IMR-90 (cell line): ENCODE measurements at regions not wholly inside any gene's neighbourhood (a gene's known extent, or its start where the extent isn't known, plus 50 kb on each side); places are given as distances from the start of the nearest gene placed in this dataset.

Experiments
- ATAC-seq: fragments of 200-7000 bp; cut with Tn5 transposase; 2 replicates; pipeline ENCODE4 v1.9.1; 2020; ENCODE audit warnings: low read depth, mild to moderate bottlenecking, moderate library complexity
- BruUV-seq: library from RNA; stranded (reverse); fragments of 400-500 nt; replicated peaks from 2 replicates; lab custom pipeline; 2021; lab: Mats Ljungman, UMichigan
- CTCF ChIA-PET: fragments of 300-600 bp; formaldehyde crosslinking; extraction: SDS; loops from one replicate; lab custom pipeline; 2021; ENCODE audit warnings: antibody characterized with exemption; lab: Yijun Ruan, JAX
- POLR2A ChIA-PET: fragments of 300-600 bp; sonication (Branson Sonifier 250); formaldehyde crosslinking; loops from one replicate; lab custom pipeline; 2022; ENCODE audit warnings: antibody characterized with exemption; ENCODE audit not compliant: unreplicated experiment; lab: Charles Lee
- DNase-seq: peaks from one replicate; pipeline ENCODE4 v3.0.0; 2013
- H2AFZ ChIP-seq: replicated peaks from 2 replicates; pipeline ENCODE3; 2013; ENCODE audit warnings: low read length, mild to moderate bottlenecking; ENCODE audit not compliant: poor library complexity
- H2AK5ac ChIP-seq: 2 replicates; pipeline ENCODE4 v1.6.1; 2013; ENCODE audit warnings: low read depth, low read length, inconsistent platforms
- H2AK9ac ChIP-seq: replicated peaks from 2 replicates; pipeline ENCODE3; 2013; ENCODE audit warnings: mild to moderate bottlenecking, low read depth, low read length, moderate library complexity; ENCODE audit not compliant: poor library complexity
- H2BK120ac ChIP-seq: 2 replicates; pipeline ENCODE4 v1.6.1; 2013; ENCODE audit warnings: low read depth, low read length, inconsistent platforms
- H2BK15ac ChIP-seq: 3 replicates; pipeline ENCODE4 v1.6.1; 2013; ENCODE audit warnings: low read depth, low read length, inconsistent platforms
- H2BK20ac ChIP-seq: 2 replicates; pipeline ENCODE4 v1.6.1; 2013; ENCODE audit warnings: low read depth, mild to moderate bottlenecking, inconsistent platforms, low read length, moderate library complexity
- H2BK5ac ChIP-seq: 2 replicates; pipeline ENCODE4 v1.6.1; 2013; ENCODE audit warnings: mild to moderate bottlenecking, low read depth, low read length, inconsistent platforms; ENCODE audit not compliant: poor library complexity, severe bottlenecking
- H3K14ac ChIP-seq: replicated peaks from 2 replicates; pipeline ENCODE4 v1.6.1; 2013; ENCODE audit warnings: low read depth, low read length, inconsistent platforms
- H3K18ac ChIP-seq: 2 replicates; pipeline ENCODE4 v1.6.1; 2013; ENCODE audit warnings: low read depth, low read length, control low read depth
- H3K23ac ChIP-seq: 2 replicates; pipeline ENCODE4 v1.6.1; 2013; ENCODE audit warnings: low read depth, low read length, inconsistent platforms
- H3K27ac ChIP-seq: 2 replicates; pipeline ENCODE4 v1.5.1; 2013; ENCODE audit warnings: mild to moderate bottlenecking, control low read depth, low read length; ENCODE audit not compliant: insufficient read depth
- H3K27me3 ChIP-seq: 2 replicates; pipeline ENCODE4 v1.6.1; 2013; ENCODE audit warnings: low read length; ENCODE audit not compliant: control insufficient read depth, insufficient read depth
- H3K36me3 ChIP-seq: 2 replicates; pipeline ENCODE4 v1.6.1; 2013; ENCODE audit warnings: low read length, mixed read lengths; ENCODE audit not compliant: control insufficient read depth, insufficient read depth
- H3K4ac ChIP-seq: 2 replicates; pipeline ENCODE4 v1.6.1; 2013; ENCODE audit warnings: low read depth, low read length, inconsistent platforms
- H3K4me1 ChIP-seq: 2 replicates; pipeline ENCODE4 v1.6.1; 2013; ENCODE audit warnings: low read length, mixed read lengths; ENCODE audit not compliant: control insufficient read depth, insufficient read depth
- H3K4me2 ChIP-seq: 2 replicates; pipeline ENCODE4 v1.6.1; 2013; ENCODE audit warnings: low read depth, mild to moderate bottlenecking, control low read depth, low read length, moderate library complexity
- H3K4me3 ChIP-seq: 2 replicates; pipeline ENCODE4 v1.5.1; 2013; ENCODE audit warnings: low read depth, mild to moderate bottlenecking, control low read depth, low read length, moderate library complexity; ENCODE audit not compliant: insufficient read depth
- H3K56ac ChIP-seq: 2 replicates; pipeline ENCODE4 v1.6.1; 2013; ENCODE audit warnings: low read length, inconsistent platforms; ENCODE audit not compliant: insufficient read depth; ENCODE audit errors: extremely low read depth
- H3K79me1 ChIP-seq, 2 experiments: 2 replicates each; pipeline ENCODE4 v1.6.1; 2013; ENCODE audit warnings: low read length in 2 of 2, inconsistent platforms in 1 of 2, low read depth in 1 of 2
- H3K9ac ChIP-seq: 2 replicates; pipeline ENCODE4 v1.6.1; 2013; ENCODE audit warnings: low read depth, low read length, control low read depth
- H3K9me1 ChIP-seq: 2 replicates; pipeline ENCODE4 v1.6.1; 2013; ENCODE audit warnings: low read length, inconsistent platforms; ENCODE audit not compliant: insufficient read depth
- H3K9me3 ChIP-seq: 2 replicates; pipeline ENCODE4 v1.6.1; 2013; ENCODE audit warnings: low read length; ENCODE audit not compliant: control insufficient read depth, insufficient read depth
- H4K20me1 ChIP-seq: 2 replicates; pipeline ENCODE4 v1.6.1; 2013; ENCODE audit warnings: low read length, inconsistent platforms; ENCODE audit not compliant: insufficient read depth
- H4K5ac ChIP-seq: 2 replicates; pipeline ENCODE4 v1.6.1; 2013; ENCODE audit warnings: mild to moderate bottlenecking, low read depth, low read length, control low read depth
- H4K8ac ChIP-seq, 2 experiments: 2 replicates each; pipeline ENCODE4 v1.6.1; 2013; ENCODE audit warnings: low read depth in 2 of 2, low read length in 2 of 2, control low read depth in 1 of 2, inconsistent platforms in 1 of 2
- H4K91ac ChIP-seq: 2 replicates; pipeline ENCODE4 v1.6.1; 2013; ENCODE audit warnings: low read depth, low read length, inconsistent platforms; ENCODE audit not compliant: insufficient read depth
- BHLHE40 ChIP-seq: fragments of 150-350 bp; IDR thresholded peaks from 2 replicates; pipeline ENCODE4 v1.6.1; 2016; ENCODE audit warnings: mild to moderate bottlenecking, low read depth, low read length
- MAFK ChIP-seq: IDR thresholded peaks from 2 replicates; pipeline ENCODE4 v1.6.1; 2012; ENCODE audit warnings: low read depth, low read length, improper control_type of control experiment
- NFE2L2 ChIP-seq: fragments of 150-350 bp; IDR thresholded peaks from 2 replicates; pipeline ENCODE4 v1.6.1; 2016; ENCODE audit warnings: low read depth, mild to moderate bottlenecking, low read length
- RCOR1 ChIP-seq: IDR thresholded peaks from 2 replicates; pipeline ENCODE4 v1.6.1; 2012; ENCODE audit warnings: mild to moderate bottlenecking, low read length, improper control_type of control experiment; ENCODE audit not compliant: insufficient replicate concordance
- WGBS, 2 experiments: methylation state at CpG; one replicate each; pipeline versions ENCODE4 v1.1.5 to v1.1.7; 2013; ENCODE audit warnings: missing lambda C conversion rate in 2 of 2; ENCODE audit not compliant: insufficient read length in 1 of 2; ENCODE audit errors: extremely low coverage in 2 of 2; 5-methylcytosine and 5-hydroxymethylcytosine counted together
- dilution Hi-C: fragments of 300-500 bp; cut with HindIII; formaldehyde crosslinking; loops from one replicate; pipeline ENCODE4 v1.14.3; 2018; ENCODE audit warnings: low sequenced_read_pairs; ENCODE audit not compliant: unreplicated experiment
- in situ Hi-C: fragments of 300-500 bp; cut with MboI; formaldehyde crosslinking; loops from 3 replicates; pipeline ENCODE4 v1.14.3; 2019; ENCODE audit warnings: low sequenced_read_pairs, inconsistent platforms, mixed read lengths
- intact Hi-C: fragments of 100-400 bp; cut with micrococcal nuclease; formaldehyde crosslinking; loops from 2 replicates; pipeline ENCODE4 v1.10.0; 2022
- TF ChIP-seq, protein P1 (sequence below): fragments of 150-350 bp; IDR thresholded peaks from 2 replicates; pipeline ENCODE4 v1.6.1; 2017; ENCODE audit warnings: mild to moderate bottlenecking, antibody characterized with exemption, low read length, low read depth

DNA sequence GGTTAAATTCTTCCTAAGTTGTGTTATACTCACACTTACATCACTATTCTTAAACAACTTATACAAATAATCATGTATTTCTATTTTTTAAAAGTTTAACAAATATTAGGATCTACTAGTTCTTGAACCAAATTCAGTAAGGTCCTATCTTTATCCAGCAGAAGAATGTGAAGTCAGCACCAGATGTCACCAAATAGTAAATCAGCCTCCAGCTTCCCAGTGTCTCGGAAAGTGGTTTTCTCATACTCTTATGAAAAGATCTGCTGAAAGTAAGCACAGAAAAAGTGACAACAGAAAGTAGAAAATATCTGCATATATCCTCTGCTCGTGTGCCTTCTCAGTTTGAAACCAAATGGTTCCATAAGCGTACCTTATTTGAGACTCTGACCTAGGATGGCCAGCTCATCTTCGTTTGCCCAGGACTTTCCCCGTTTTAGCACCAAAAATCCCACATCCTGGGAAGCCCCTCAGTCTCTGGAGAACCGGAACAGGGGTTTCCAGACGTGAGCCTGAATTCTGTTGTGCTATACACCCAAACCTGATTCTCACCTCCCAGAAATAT is 98.0 kb upstream of the DCLK2 start:
- in situ Hi-C loops (loop anchor here (10.0 kb wide), 1 partner anchor 895 kb away; no protein-coding TSS in a partner anchor), intact Hi-C loops (loop anchor here (2.0 to 10.0 kb wide), 2 partner anchors 887 to 1115 kb away; partner anchors contain the start of gene RPS3A), dilution Hi-C loops (no loop called here)
- H3K23ac ChIP-seq: no peak overlapping the region
- H3K27me3 ChIP-seq: no peaks in the 10 kb centered on the region
- H3K4me2 ChIP-seq: no peak overlapping the region
- no peak overlapping the region for H3K14ac ChIP-seq
- H2BK20ac ChIP-seq: no peak overlapping the region
- H3K9me1 ChIP-seq: no peaks in the 10 kb centered on the region
- BruUV-seq: no TSS peak
- H4K5ac ChIP-seq: no peak overlapping the region
- no peaks in the 10 kb centered on the region for H4K20me1 ChIP-seq
- H4K8ac ChIP-seq: no peak overlapping the region
- no peak overlapping the region for H3K18ac ChIP-seq
- H3K4me3 ChIP-seq: no peak overlapping the region
- H2BK15ac ChIP-seq: no peak overlapping the region
- H3K27ac ChIP-seq: no peak overlapping the region
- 49% methylated on average over 4 of the region's 7 CpGs; no CpG with 5 or more reads in 1 of the 2 experiments for WGBS, 2 experiments
- no peak overlapping the region for H2AK5ac ChIP-seq
- DNase-seq: no peak
- ATAC-seq: no peak
- ChIA-PET CTCF (no interaction called here), POLR2A (no interaction called here)
- no peak for TF ChIP-seq RCOR1
- TF ChIP-seq, protein P1, sequence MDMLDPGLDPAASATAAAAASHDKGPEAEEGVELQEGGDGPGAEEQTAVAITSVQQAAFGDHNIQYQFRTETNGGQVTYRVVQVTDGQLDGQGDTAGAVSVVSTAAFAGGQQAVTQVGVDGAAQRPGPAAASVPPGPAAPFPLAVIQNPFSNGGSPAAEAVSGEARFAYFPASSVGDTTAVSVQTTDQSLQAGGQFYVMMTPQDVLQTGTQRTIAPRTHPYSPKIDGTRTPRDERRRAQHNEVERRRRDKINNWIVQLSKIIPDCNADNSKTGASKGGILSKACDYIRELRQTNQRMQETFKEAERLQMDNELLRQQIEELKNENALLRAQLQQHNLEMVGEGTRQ: no peak
- TF ChIP-seq MAFK: no peak
- no peak for TF ChIP-seq BHLHE40
- TF ChIP-seq NFE2L2: no peak
- H3K9ac ChIP-seq: no peak overlapping the region
- no peaks in the 10 kb centered on the region for H3K36me3 ChIP-seq
- no peak overlapping the region for H3K56ac ChIP-seq
- H4K91ac ChIP-seq: no peak overlapping the region
- no peak overlapping the region for H2AFZ ChIP-seq
- H3K79me1 ChIP-seq: no peaks in the 10 kb centered on the region
- no peak overlapping the region for H2BK5ac ChIP-seq
- H2BK120ac ChIP-seq: no peak overlapping the region
- no peaks in the 10 kb centered on the region for H3K9me3 ChIP-seq
- no peak overlapping the region for H2AK9ac ChIP-seq
- H3K4ac ChIP-seq: no peak overlapping the region
- no peaks in the 10 kb centered on the region for H3K4me1 ChIP-seq
